ENCODE measurements at regions not wholly inside any gene's neighbourhood (a gene's known extent, or its start where the extent isn't known, plus 50 kb on each side); places are given as distances from the start of the nearest gene placed in this dataset.

GRCh38 chr20:55200317-55200716, 724.9 kb downstream of the DOK5 start:
- Mint-ChIP-seq H3K27me3 (ENCODE audit: low read depth) (no peaks in the 10 kb centered on the region), H3K36me3 (ENCODE audit: low read depth) (no peaks in the 10 kb centered on the region), H3K9me3 (ENCODE audit: low read depth) (peaks cover 5% of the 10 kb centered on the region), H3K27ac (ENCODE audit: unreplicated experiment) (no peak overlapping the region), H3K4me1 (ENCODE audit: low read depth) (no peaks in the 10 kb centered on the region), H3K4me3 (ENCODE audit: unreplicated experiment) (no peak overlapping the region)
- no peak for TF ChIP-seq CTCF (IDR thresholded peaks at IDR 0.05)
- DNase-seq (ENCODE audit: low spot score): no peak

GRCh38 chr20:55194947-55195346, 719.6 kb downstream of the DOK5 start:
- Mint-ChIP-seq H3K9me3 (ENCODE audit: low read depth) (peaks cover 16% of the 10 kb centered on the region), H3K27me3 (ENCODE audit: low read depth) (no peaks in the 10 kb centered on the region), H3K36me3 (ENCODE audit: low read depth) (no peaks in the 10 kb centered on the region), H3K27ac (ENCODE audit: unreplicated experiment) (no peak overlapping the region), H3K4me3 (ENCODE audit: unreplicated experiment) (no peak overlapping the region), H3K4me1 (ENCODE audit: low read depth) (no peaks in the 10 kb centered on the region)
- no peak for DNase-seq (ENCODE audit: low spot score)
- no peak for TF ChIP-seq CTCF (IDR thresholded peaks at IDR 0.05)

- Mint-ChIP-seq H3K4me3 (ENCODE audit: unreplicated experiment) (no peak overlapping the region), H3K27ac (ENCODE audit: unreplicated experiment) (no peak overlapping the region), H3K27me3 (ENCODE audit: low read depth) (no peaks in the 10 kb centered on the region), H3K4me1 (ENCODE audit: low read depth) (no peaks in the 10 kb centered on the region), H3K9me3 (ENCODE audit: low read depth) (peaks cover 23% of the 10 kb centered on the region), H3K36me3 (ENCODE audit: low read depth) (no peaks in the 10 kb centered on the region)
- no peak for DNase-seq (ENCODE audit: low spot score)
- no peak for TF ChIP-seq CTCF (IDR thresholded peaks at IDR 0.05)
Observed at GRCh38 chr20:55186228-55186627, 710.8 kb downstream of the DOK5 start.

- no peak for TF ChIP-seq CTCF (IDR thresholded peaks at IDR 0.05)
- no peak overlapping the region for H3K27ac Mint-ChIP-seq (ENCODE audit: unreplicated experiment)
Observed at GRCh38 chr20:55175081-55175480, 699.7 kb downstream of the DOK5 start.

GRCh38 chr20:55174635-55175034, 699.2 kb downstream of the DOK5 start:
- Mint-ChIP-seq H3K36me3 (ENCODE audit: low read depth) (no peaks in the 10 kb centered on the region), H3K4me1 (ENCODE audit: low read depth) (no peaks in the 10 kb centered on the region), H3K9me3 (ENCODE audit: low read depth) (peaks cover 27% of the 10 kb centered on the region), H3K4me3 (ENCODE audit: unreplicated experiment) (no peak overlapping the region), H3K27ac (ENCODE audit: unreplicated experiment) (no peak overlapping the region), H3K27me3 (ENCODE audit: low read depth) (no peaks in the 10 kb centered on the region)
- no peak for DNase-seq (ENCODE audit: low spot score)
- TF ChIP-seq CTCF (IDR thresholded peaks at IDR 0.05): no peak

More at GRCh38 chr20:55175081-55175480, 699.7 kb downstream of the DOK5 start:
- Mint-ChIP-seq H3K4me1 (ENCODE audit: low read depth) (no peaks in the 10 kb centered on the region), H3K4me3 (ENCODE audit: unreplicated experiment) (no peak overlapping the region), H3K27me3 (ENCODE audit: low read depth) (no peaks in the 10 kb centered on the region), H3K9me3 (ENCODE audit: low read depth) (peaks cover 30% of the 10 kb centered on the region), H3K36me3 (ENCODE audit: low read depth) (no peaks in the 10 kb centered on the region)
- no peak for DNase-seq (ENCODE audit: low spot score)

Measured in chondrocyte (in vitro differentiated cells).